Erythroblast (primary cell): ENCODE measurements at regions not wholly inside any gene's neighbourhood (a gene's known extent, or its start where the extent isn't known, plus 50 kb on each side); places are given as distances from the start of the nearest gene placed in this dataset.

ENCODE experiments used
- GATA1 ChIP-seq: IDR thresholded peaks from 2 replicates; pipeline ENCODE4 v1.6.1; 2011; ENCODE audit warnings: low read depth, mild to moderate bottlenecking, control low read depth, low read length, moderate library complexity
- POLR2A ChIP-seq: IDR thresholded peaks from 2 replicates; pipeline ENCODE4 v1.6.1; 2011; ENCODE audit warnings: mild to moderate bottlenecking, low read length

- no peak for TF ChIP-seq POLR2A
- no peak for TF ChIP-seq GATA1
Observed at GRCh38 chr5:42962124-42962523, 78.0 kb downstream of the ANXA2R start.
